Heart left ventricle (tissue), 16 donors: ENCODE measurements at regions not wholly inside any gene's neighbourhood (a gene's known extent, or its start where the extent isn't known, plus 50 kb on each side); places are given as distances from the start of the nearest gene placed in this dataset.

Experiments used
- ATAC-seq, 4 donors: fragments of 200-7000 bp; cut with Tn5 transposase; one replicate each; pipeline ENCODE4 v1.9.1; 2020 to 2022; ENCODE audit warnings: moderate library complexity in 4 of 4, mild to moderate bottlenecking in 3 of 4, moderate number of reproducible peaks in 1 of 4
- DNase-seq, 5 donors: peaks; one replicate each; pipeline ENCODE4 v3.0.0-alpha.2; 2020
- H3K27ac ChIP-seq, 12 donors: fragments of 200-600 bp; sonication (generic) in 4 of 12; one replicate each; pipeline versions ENCODE4 v1.5.0 to v1.8.0; 2016 to 2022; ENCODE audit warnings: mild to moderate bottlenecking in 2 of 12
- H3K27me3 ChIP-seq, 9 donors: fragments of 200-600 bp; sonication (generic) in 2 of 9; one replicate each; pipeline versions ENCODE4 v1.5.1 to v1.8.0; 2016 to 2022; ENCODE audit warnings: mild to moderate bottlenecking in 3 of 9
- H3K36me3 ChIP-seq, 9 donors: fragments of 200-600 bp; sonication (generic) in 2 of 9; one replicate each; pipeline versions ENCODE4 v1.5.0 to v1.8.0; 2018 to 2022; ENCODE audit warnings: mild to moderate bottlenecking in 2 of 9
- H3K4me1 ChIP-seq, 12 donors: fragments of 200-600 bp; sonication (generic) in 4 of 12; one replicate each; pipeline versions ENCODE4 v1.5.0 to v1.8.0; 2016 to 2022; ENCODE audit warnings: mild to moderate bottlenecking in 3 of 12
- H3K4me3 ChIP-seq, 12 donors: fragments of 200-600 bp; sonication (generic) in 4 of 12; one replicate each; pipeline versions ENCODE4 v1.5.0 to v1.8.0; 2017 to 2022; ENCODE audit warnings: mild to moderate bottlenecking in 9 of 12, moderate library complexity in 4 of 12
- H3K9me3 ChIP-seq, 12 donors: fragments of 200-600 bp; sonication (generic) in 4 of 12; one replicate each; pipeline versions ENCODE4 v1.5.0 to v1.8.0; 2016 to 2022; ENCODE audit warnings: mild to moderate bottlenecking in 1 of 12
- POLR2A ChIP-seq, 2 donors: fragments of 450-650 bp; IDR thresholded peaks; one replicate each; pipeline ENCODE4 v1.6.1; 2017; ENCODE audit warnings: antibody characterized with exemption in 2 of 2, mild to moderate bottlenecking in 2 of 2, moderate library complexity in 2 of 2
- WGBS, 4 donors: extraction: QIAGEN DNeasy Blood & Tissue Kit in 2 of 4; methylation state at CpG; one replicate each; pipeline versions ENCODE4 v1.1.5 to v1.1.7; 2013 to 2018; 5-methylcytosine and 5-hydroxymethylcytosine counted together
- intact Hi-C, 10 donors: fragments of 100-400 bp; cut with DNase I; formaldehyde crosslinking; loops; one replicate each; pipeline versions ENCODE4 v1.11.1 to v1.14.2; 2022
- TF ChIP-seq, protein P1 (sequence below), 12 donors: fragments of 200-600 bp; sonication (generic) in 4 of 12; IDR thresholded peaks; one replicate each; pipeline versions ENCODE4 v1.5.0 to v1.8.0; 2018 to 2022; ENCODE audit warnings: antibody characterized with exemption in 12 of 12, mild to moderate bottlenecking in 5 of 12
- donor health status: ischemic (EF 13 %, LVEDD 7.1; RV severe dilation, severe dysfunction).
- donor health status: healthy with polysubstance abuse.
- donor health status: DM: no; HTN: yes; CAD: no.
- donor health status: DM: no; HTN: no; CAD: no.
- donor health status: ischemic (EF 25% LVEDD 6.9; RV normal size, moderate dysfunction).
- donor health status: ischemic (EF 25% LVEDD 5.7; RV mildly dilated, moderate dysfunction).
- donor health status: healthy.
- donor health status: DM: yes; HTN: yes; CAD: no.
- donor health status: ischemic (EF 35%, LVEDD 5.7; RV mildly dilated, moderate dysfunction).
- donor health status: nonischemic (EF 11% LVEDD 7.7; RV severe dilation, severe dysfunction).
- donor health status: DM: yes; HTN: yes; CAD: no.
- donor health status: PGD.
- donor health status: ischemic (EF 29% LVEDD 5.4; RV normal size, mild dysfunction).
- donor health status: nonischemic (EF 23%, LVEDD 6.1; RV moderate dilation, normal function).

DNA sequence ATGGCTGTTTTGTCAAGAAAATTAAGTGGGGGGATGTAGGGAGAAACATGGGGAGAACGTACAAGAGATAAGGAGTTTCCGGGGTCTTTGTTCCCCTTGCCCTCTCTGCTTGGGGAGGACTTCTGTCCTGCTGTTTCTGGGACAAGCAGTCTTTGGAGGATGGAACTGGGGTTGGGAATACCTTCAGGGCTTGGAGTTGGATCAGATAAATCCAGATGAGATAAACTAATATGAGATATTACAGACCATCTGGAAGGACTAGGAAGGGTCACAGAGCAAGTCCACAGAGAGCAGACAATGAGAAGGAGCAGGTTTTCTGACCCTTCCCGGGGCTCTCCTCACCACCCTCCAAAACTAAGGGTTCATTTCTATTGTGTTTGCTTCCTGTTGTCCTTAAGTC lies 237.5 kb downstream of the TSHZ3 start:
- intact Hi-C loops, result no loop called here
- peaks cover 0 to 30% (median 7%) of the 10 kb centered on the region in 9 donors for H3K27me3 ChIP-seq
- WGBS, 4 donors, result 69 to 77% (median 75%) methylated on average over 3 of the region's 3 CpGs

DNA sequence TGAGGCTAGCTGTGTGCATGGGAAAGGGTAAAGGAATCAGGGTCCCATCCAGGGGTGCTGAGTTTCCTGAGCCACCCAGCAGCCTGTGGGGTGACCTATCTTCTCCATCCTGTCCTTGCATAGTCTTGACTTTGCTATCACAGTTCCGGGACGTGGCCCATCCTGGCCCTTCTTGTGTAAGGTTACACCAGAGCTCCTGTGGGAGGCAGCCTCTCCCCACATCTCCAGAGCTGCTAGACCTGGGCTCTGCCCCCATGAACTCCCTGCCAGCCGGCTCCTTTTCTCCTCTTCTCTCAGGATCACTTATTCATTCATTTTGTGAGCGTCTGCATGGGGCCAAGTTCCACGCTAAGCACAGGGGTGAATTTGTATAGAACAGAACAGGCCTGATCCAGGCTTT lies 238.9 kb downstream of the TSHZ3 start:
- 44 to 54% (median 52%) methylated on average over 5 of the region's 5 CpGs for WGBS, 4 donors

More for the DNA sequence above, 237.5 kb downstream of the TSHZ3 start:
- Histone ChIP-seq H3K27ac (no peak overlapping the region), H3K9me3 (no peaks in the 10 kb centered on the region), H3K4me1 (no peaks in the 10 kb centered on the region), H3K4me3 (no peak overlapping the region), H3K36me3 (no peaks in the 10 kb centered on the region)
- no peak for TF ChIP-seq POLR2A (IDR thresholded peaks at IDR 0.05)
- TF ChIP-seq, protein P1, sequence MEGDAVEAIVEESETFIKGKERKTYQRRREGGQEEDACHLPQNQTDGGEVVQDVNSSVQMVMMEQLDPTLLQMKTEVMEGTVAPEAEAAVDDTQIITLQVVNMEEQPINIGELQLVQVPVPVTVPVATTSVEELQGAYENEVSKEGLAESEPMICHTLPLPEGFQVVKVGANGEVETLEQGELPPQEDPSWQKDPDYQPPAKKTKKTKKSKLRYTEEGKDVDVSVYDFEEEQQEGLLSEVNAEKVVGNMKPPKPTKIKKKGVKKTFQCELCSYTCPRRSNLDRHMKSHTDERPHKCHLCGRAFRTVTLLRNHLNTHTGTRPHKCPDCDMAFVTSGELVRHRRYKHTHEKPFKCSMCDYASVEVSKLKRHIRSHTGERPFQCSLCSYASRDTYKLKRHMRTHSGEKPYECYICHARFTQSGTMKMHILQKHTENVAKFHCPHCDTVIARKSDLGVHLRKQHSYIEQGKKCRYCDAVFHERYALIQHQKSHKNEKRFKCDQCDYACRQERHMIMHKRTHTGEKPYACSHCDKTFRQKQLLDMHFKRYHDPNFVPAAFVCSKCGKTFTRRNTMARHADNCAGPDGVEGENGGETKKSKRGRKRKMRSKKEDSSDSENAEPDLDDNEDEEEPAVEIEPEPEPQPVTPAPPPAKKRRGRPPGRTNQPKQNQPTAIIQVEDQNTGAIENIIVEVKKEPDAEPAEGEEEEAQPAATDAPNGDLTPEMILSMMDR (IDR thresholded peaks at IDR 0.05), result no peak
- DNase-seq, result no peak
- no peak for ATAC-seq

GRCh38 chr19:31109636-31110035 lies 239.6 kb downstream of the TSHZ3 start:
- intact Hi-C loops, result no loop called here
- TF ChIP-seq POLR2A (IDR thresholded peaks at IDR 0.05), result no peak
- TF ChIP-seq, protein P1 (IDR thresholded peaks at IDR 0.05), result no peak

More for the DNA sequence above, 238.9 kb downstream of the TSHZ3 start:
- Histone ChIP-seq H3K9me3 (no peaks in the 10 kb centered on the region), H3K4me1 (no peaks in the 10 kb centered on the region), H3K4me3 (no peak overlapping the region), H3K36me3 (no peaks in the 10 kb centered on the region), H3K27ac (no peak overlapping the region), H3K27me3 (peaks cover 0 to 30% (median 9%) of the 10 kb centered on the region in 9 donors)
- TF ChIP-seq, protein P1 (IDR thresholded peaks at IDR 0.05), result peak in 3 of 12 donors; percentile 18 to 31 (median 20)
- TF ChIP-seq POLR2A (IDR thresholded peaks at IDR 0.05), result no peak
- ATAC-seq (peak in 1 of 4 donors; percentile 39), DNase-seq (no peak)
- intact Hi-C loops, result no loop called here

GRCh38 chr19:31107096-31107495 lies 242.1 kb downstream of the TSHZ3 start:
- Histone ChIP-seq H3K36me3 (no peaks in the 10 kb centered on the region), H3K9me3 (no peaks in the 10 kb centered on the region), H3K27me3 (peaks cover 0 to 18% (median 0%) of the 10 kb centered on the region in 9 donors), H3K27ac (no peak overlapping the region), H3K4me3 (no peak overlapping the region), H3K4me1 (no peaks in the 10 kb centered on the region)
- WGBS, 4 donors, result 72 to 82% (median 75%) methylated on average over 8 of the region's 8 CpGs
- ATAC-seq (no peak), DNase-seq (no peak)
- intact Hi-C loops, result no loop called here
- TF ChIP-seq, protein P1 (IDR thresholded peaks at IDR 0.05), result no peak
- no peak for TF ChIP-seq POLR2A (IDR thresholded peaks at IDR 0.05)

More at GRCh38 chr19:31109636-31110035, 239.6 kb downstream of the TSHZ3 start:
- no peak for ATAC-seq
- H3K27me3 ChIP-seq, result peaks cover 0 to 28% (median 9%) of the 10 kb centered on the region in 9 donors
- WGBS, 4 donors, result 40 to 49% (median 43%) methylated on average over 2 of the region's 2 CpGs
- H3K27ac ChIP-seq, result no peak overlapping the region
- H3K4me3 ChIP-seq, result no peak overlapping the region
- no peaks in the 10 kb centered on the region for H3K36me3 ChIP-seq
- H3K4me1 ChIP-seq, result no peaks in the 10 kb centered on the region
- H3K9me3 ChIP-seq, result no peaks in the 10 kb centered on the region
- DNase-seq, result no peak
